HG02938 (cell line): ENCODE measurements at regions not wholly inside any gene's neighbourhood (a gene's known extent, or its start where the extent isn't known, plus 50 kb on each side); places are given as distances from the start of the nearest gene placed in this dataset.

Experiments used
- ATAC-seq: cut with Tn5 transposase; IDR thresholded peaks from one replicate; pipeline ENCODE4 v1.9.1; 2021; ENCODE audit warnings: mild to moderate bottlenecking, moderate library complexity; ENCODE audit not compliant: unreplicated experiment

GRCh38 chr13:44207476-44207875 is 166.1 kb upstream of the SERP2 start:
- no peak for ATAC-seq

GRCh38 chr13:44210525-44210924 is 163.1 kb upstream of the SERP2 start:
- no peak for ATAC-seq

DNA sequence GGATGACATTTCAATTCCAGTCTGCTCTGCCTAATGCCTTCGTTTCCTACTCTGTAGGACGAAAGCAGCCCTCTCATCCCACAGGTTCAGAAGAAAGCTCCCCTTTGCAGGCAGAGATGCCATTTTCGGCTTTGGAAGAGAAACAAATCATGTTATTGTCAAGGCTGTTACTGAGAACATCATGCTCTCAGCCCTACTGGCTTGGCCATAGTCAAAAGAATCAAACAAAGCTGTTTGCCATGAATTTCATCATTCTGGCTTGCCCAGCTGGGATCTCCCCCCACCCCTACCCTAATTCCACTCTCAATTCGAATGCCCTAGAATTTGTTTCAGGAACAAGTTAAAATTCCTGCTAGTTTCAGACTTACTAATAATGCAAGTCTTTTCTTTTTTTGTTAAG is 162.3 kb upstream of the SERP2 start:
- ATAC-seq: no peak

GRCh38 chr13:44211704-44212346 is 161.8 kb upstream of the SERP2 start:
- no peak for ATAC-seq

- no peak for ATAC-seq
Measured at GRCh38 chr13:44212633-44213396, 160.8 kb upstream of the SERP2 start.

DNA sequence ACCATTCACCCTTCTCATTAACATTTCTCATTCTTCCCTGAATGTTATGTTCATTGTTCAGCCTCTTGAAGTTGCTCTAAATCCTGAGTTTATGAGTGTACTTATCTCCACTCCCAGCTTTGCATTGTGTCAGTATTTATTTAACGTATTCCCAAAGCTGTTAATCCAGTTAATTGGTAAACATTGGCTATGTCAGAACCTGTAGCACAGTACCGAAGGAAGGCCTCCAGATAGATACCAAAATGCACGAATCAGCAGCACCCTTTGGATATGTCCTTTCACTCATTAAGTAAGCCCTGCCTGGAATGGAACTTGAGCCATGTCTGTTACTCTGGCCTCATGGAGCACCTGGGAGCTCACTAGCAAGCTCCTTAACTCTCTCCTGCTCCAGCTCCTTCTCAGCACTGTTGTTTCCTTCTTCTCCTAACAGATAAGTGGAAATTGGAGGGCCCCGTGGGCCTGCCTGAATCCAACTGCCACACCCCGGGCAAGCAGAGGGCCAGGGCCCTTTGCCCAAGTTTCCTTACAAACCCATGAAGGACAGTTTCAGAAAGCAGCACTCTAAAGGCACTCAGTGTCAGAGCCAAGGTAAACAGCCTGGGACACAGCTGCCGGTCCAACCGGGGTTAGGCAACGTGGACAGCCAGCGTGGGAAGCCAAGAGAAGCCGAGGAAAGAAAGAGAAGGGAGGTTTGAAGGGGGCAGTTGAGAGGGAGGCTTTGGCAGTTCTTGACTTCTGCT is 155.0 kb upstream of the SERP2 start:
- no peak for ATAC-seq

- no peak for ATAC-seq
Measured at GRCh38 chr13:44219577-44220548, 153.8 kb upstream of the SERP2 start.

DNA sequence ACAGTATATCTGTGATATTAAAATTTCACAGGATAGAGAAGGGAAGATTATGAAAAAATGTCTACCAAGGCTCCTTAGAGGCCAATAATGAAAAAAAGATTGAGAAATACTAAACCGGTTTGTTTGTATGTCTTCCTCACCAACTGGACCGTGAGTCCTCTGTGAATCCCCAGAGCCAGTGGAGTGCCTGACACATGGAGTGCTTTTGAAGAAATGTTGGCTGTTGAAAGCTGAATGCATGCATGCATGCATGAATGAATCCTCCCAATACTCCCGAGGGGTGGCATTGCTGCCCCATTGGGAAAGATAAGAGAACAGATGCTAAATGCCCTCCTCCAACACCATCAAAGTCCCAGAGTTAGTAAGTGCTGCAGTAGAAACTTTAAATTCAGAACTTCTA is 152.7 kb upstream of the SERP2 start:
- ATAC-seq: no peak

GRCh38 chr13:44221657-44222056 is 152.0 kb upstream of the SERP2 start:
- no peak for ATAC-seq

DNA sequence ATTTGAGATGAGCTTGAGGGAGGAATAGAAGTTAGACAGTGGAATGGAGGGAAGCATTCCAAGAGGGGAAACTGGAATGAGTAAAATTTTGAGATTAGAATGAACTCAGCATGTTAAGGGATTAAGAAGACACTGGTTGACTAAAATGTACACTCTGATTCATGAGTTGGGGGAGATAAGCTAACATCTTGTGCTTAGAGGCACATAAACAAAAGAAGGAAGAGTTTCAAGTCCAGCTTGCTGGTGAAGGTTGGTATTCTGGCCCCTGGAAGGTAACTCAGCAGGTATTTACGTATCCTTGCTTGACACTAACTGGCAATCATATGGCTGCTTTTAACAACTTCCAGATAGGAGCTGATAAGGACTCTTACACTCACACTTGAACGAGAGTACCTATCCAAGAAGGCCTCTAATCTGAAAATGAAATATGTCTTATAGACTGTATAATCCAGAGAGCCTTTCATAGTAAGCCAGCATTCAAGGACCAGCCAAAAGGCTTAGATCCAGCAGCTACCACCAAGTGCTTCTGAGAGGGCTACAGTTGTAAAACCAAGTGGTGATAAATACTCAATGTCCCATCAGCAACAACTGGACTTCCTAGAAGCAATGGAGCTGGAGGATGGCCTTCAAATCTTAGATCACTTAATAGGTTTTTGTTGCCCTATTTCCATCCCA is 149.7 kb upstream of the SERP2 start:
- no peak for ATAC-seq

- no peak for ATAC-seq
Measured at GRCh38 chr13:44224450-44225149, 149.0 kb upstream of the SERP2 start.

GRCh38 chr13:44229371-44230030 is 144.1 kb upstream of the SERP2 start:
- ATAC-seq: no peak

DNA sequence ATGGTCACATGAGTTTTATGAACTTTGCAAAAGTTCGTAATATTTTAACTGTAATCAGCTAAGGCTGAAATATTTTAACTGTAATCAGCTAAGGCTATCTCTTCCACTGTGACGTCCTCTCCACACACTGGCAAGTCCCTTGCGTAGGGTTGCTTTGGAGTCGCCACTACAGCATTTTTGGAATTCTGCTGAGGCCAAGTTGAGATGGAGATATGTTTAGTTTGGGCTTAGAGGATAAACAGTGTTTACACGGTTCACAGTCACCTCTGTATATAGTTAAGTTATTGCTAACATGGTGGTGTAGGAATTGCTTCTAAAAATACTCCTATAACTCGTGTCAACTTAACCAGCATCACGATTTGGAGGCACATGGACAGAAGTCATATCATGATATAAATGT is 143.6 kb upstream of the SERP2 start:
- no peak for ATAC-seq

DNA sequence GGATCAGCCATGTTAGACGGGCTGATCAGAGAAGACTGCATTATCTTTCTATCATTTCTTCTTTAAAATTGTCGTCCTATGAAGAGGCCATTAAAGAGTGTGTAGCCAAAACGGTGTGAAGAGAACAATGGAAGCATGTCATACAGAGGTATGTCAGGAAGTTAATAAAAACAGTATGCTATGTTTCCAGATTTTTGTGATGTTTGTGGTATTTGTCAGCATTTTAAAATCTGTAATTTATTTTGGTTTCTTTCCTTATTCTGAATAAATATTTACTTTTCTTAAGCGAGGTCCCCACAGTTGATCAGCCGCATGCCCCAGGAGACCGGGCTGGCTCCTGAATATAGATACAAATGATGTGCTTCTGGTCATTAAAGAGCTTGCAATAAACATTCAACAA is 142.9 kb upstream of the SERP2 start:
- ATAC-seq: no peak

DNA sequence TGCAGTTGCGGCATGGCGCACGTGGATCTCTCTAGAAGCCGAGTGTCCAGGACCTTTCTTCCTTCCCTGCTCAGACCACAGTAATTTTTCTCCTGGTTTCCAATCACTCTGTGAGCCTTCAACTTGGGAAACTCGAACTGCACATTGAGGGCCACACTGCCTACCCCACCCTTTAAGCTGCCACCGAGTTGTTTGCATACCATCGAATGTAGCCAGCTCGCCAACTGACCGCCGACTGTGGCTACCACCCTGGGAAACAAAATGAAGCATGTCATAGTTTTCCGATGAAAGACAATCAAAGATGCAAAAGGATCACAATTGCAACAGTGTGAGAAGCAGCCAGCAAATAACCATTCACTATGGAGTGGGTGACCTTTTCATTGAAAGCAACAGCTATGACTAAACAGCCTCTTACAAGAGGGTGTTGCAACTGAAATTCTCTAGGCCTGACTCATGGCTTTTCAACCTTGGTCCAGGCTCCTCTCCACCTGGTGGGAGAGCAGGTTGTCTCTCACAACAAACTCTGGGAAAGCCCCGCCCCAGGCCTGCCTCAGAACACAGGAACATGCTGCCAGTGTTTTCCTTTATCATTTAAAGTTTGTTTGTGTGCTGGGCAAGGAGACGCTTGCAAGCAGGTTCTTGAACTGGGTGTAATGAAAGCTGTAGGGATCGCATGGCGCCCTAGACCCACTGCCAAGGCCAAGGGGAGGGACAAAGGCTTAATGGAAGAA is 141.7 kb upstream of the SERP2 start:
- ATAC-seq: no peak

GRCh38 chr13:44232774-44233173 is 140.8 kb upstream of the SERP2 start:
- no peak for ATAC-seq

DNA sequence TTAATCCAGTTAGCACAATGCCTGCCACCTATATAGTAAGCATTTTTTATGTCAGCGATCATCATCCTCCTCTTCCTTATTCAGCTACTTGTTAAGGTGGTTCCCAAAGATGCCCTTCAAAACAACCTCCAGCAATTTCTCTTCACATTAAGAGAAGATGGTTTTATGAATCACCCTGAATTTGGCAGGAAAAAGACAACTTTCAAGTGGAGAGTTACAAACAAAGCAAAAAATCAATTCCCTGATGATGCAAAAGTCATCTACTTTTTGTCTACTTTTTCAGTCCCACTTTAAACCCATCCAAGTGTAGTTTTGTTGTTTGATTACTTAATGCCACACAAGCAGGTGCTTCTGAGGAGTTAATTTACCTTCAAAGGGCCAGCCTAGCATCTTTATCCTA is 139.1 kb upstream of the SERP2 start:
- ATAC-seq: no peak

- no peak for ATAC-seq
Measured at GRCh38 chr13:44236370-44236769, 137.3 kb upstream of the SERP2 start.
